Left colon (tissue), 2 donors: ENCODE measurements at regions not wholly inside any gene's neighbourhood (a gene's known extent, or its start where the extent isn't known, plus 50 kb on each side); places are given as distances from the start of the nearest gene placed in this dataset.

Experiments used
- ATAC-seq: fragments of 200-7000 bp; cut with Tn5 transposase; one replicate; pipeline ENCODE4 v1.9.1; 2020; ENCODE audit warnings: mild to moderate bottlenecking, moderate library complexity
- DNase-seq, 2 donors: peaks; one replicate each; pipeline ENCODE4 v3.0.0-alpha.2; 2020
- intact Hi-C, 2 donors: fragments of 100-400 bp; cut with DNase I in 1 of 2; cut with micrococcal nuclease in 1 of 2; formaldehyde crosslinking; loops; one replicate each; pipeline versions ENCODE4 v1.11.2 to v1.14.0; 2022; cut with DNase I, micrococcal nuclease
- donor health status: DM: no; HTN: no; CAD: no.
- donor health status: DM: yes; HTN: yes; CAD: no.

GRCh38 chr11:122538060-122538459, 117.5 kb upstream of the UBASH3B start:
- ATAC-seq (no peak), DNase-seq (no peak)
- intact Hi-C loops, result no loop called here

- DNase-seq, result no peak
- ATAC-seq, result no peak
- intact Hi-C loops, result no loop called here
These were observed 130.6 kb upstream of the UBASH3B start for GRCh38 chr11:122524898-122525297.

GRCh38 chr11:122523846-122524805, 131.4 kb upstream of the UBASH3B start:
- no peak for ATAC-seq
- no peak for DNase-seq

GRCh38 chr11:122521626-122522025, 133.9 kb upstream of the UBASH3B start:
- no peak for ATAC-seq
- intact Hi-C loops, result no loop called here
- no peak for DNase-seq

More at GRCh38 chr11:122523846-122524805, 131.4 kb upstream of the UBASH3B start:
- intact Hi-C loops, result no loop called here

GRCh38 chr11:122517403-122518379, 137.8 kb upstream of the UBASH3B start:
- intact Hi-C loops, result no loop called here
- ATAC-seq (no peak), DNase-seq (no peak)

- no peak for ATAC-seq
- intact Hi-C loops, result no loop called here
- no peak for DNase-seq
These were observed 138.8 kb upstream of the UBASH3B start for GRCh38 chr11:122516686-122517085.

- no peak for DNase-seq
- intact Hi-C loops, result no loop called here
- no peak for ATAC-seq
These were observed 141.5 kb upstream of the UBASH3B start for GRCh38 chr11:122513997-122514396.

- intact Hi-C loops, result no loop called here
- ATAC-seq, result no peak
- DNase-seq, result no peak
These were observed 142.2 kb upstream of the UBASH3B start for GRCh38 chr11:122513328-122513727.

- ATAC-seq (no peak), DNase-seq (no peak)
- intact Hi-C loops, result no loop called here
These were observed 142.8 kb upstream of the UBASH3B start for GRCh38 chr11:122512688-122513087.

- intact Hi-C loops, result loop anchor here (5.0 to 10.0 kb wide), 3 partner anchors 293 to 863 kb away; no protein-coding TSS in a partner anchor
- no peak for DNase-seq
- ATAC-seq, result no peak
These were observed 145.6 kb upstream of the UBASH3B start for GRCh38 chr11:122509899-122510298.

GRCh38 chr11:122509091-122509490, 146.4 kb upstream of the UBASH3B start:
- intact Hi-C loops, result loop anchor here (5.0 to 10.0 kb wide), 3 partner anchors 292 to 862 kb away; no protein-coding TSS in a partner anchor
- DNase-seq, result no peak
- ATAC-seq, result no peak

GRCh38 chr11:122505304-122506006, 150.1 kb upstream of the UBASH3B start:
- intact Hi-C loops, result loop anchor here (5.0 to 10.0 kb wide), 3 partner anchors 288 to 858 kb away; no protein-coding TSS in a partner anchor
- peak; percentile 36 to 68 for DNase-seq
- ATAC-seq, result peak; percentile 81

GRCh38 chr11:122494221-122494620, 161.3 kb upstream of the UBASH3B start:
- DNase-seq, result no peak
- intact Hi-C loops, result no loop called here
- ATAC-seq, result no peak

GRCh38 chr11:122491509-122491908, 164.0 kb upstream of the UBASH3B start:
- ATAC-seq, result no peak
- intact Hi-C loops, result no loop called here
- no peak for DNase-seq

- intact Hi-C loops, result no loop called here
- ATAC-seq (no peak), DNase-seq (no peak)
These were observed 166.4 kb upstream of the UBASH3B start for GRCh38 chr11:122488892-122489706.

GRCh38 chr11:122487669-122488068, 167.9 kb upstream of the UBASH3B start:
- DNase-seq (no peak), ATAC-seq (no peak)
- intact Hi-C loops, result no loop called here

- intact Hi-C loops, result no loop called here
- DNase-seq, result no peak
- ATAC-seq, result no peak
These were observed 168.6 kb upstream of the UBASH3B start for GRCh38 chr11:122486793-122487495.
